IgD-negative memory B cell (primary cell): ENCODE measurements at regions not wholly inside any gene's neighbourhood (a gene's known extent, or its start where the extent isn't known, plus 50 kb on each side); places are given as distances from the start of the nearest gene placed in this dataset.

Source experiments
- H3K27ac Mint-ChIP-seq, 3 donors: one replicate each; pipeline ENCODE4 v1.8.0; 2020 to 2022; ENCODE audit warnings: mild to moderate bottlenecking in 3 of 3, mixed read lengths in 3 of 3, moderate library complexity in 1 of 3
- H3K27me3 Mint-ChIP-seq: one replicate; pipeline ENCODE4 v1.8.0; 2021; ENCODE audit warnings: mixed read lengths
- H3K36me3 Mint-ChIP-seq: one replicate; pipeline ENCODE4 v1.8.0; 2020; ENCODE audit warnings: mild to moderate bottlenecking, mixed read lengths
- H3K4me1 Mint-ChIP-seq, 3 donors: one replicate each; pipeline ENCODE4 v1.8.0; 2020 to 2022; ENCODE audit warnings: mixed read lengths in 3 of 3, mild to moderate bottlenecking in 1 of 3
- H3K4me3 Mint-ChIP-seq, 4 donors: one replicate each; pipeline ENCODE4 v1.8.0; 2020 to 2022; ENCODE audit warnings: mild to moderate bottlenecking in 4 of 4, mixed read lengths in 4 of 4, moderate library complexity in 3 of 4
- H3K9me3 Mint-ChIP-seq, 3 donors: one replicate each; pipeline ENCODE4 v1.8.0; 2020 to 2021; ENCODE audit warnings: mixed read lengths in 3 of 3, mild to moderate bottlenecking in 1 of 3

- H3K27ac Mint-ChIP-seq, result peak overlapping the region; percentile 69 to 76 (median 74)
- peak overlapping the region in 1 of 4 donors; percentile 26 for H3K4me3 Mint-ChIP-seq
Observed at GRCh38 chr1:244964112-244964971, 100.0 kb upstream of the HNRNPU start.

GRCh38 chr1:244963231-244963826 is 99.0 kb upstream of the HNRNPU start:
- Mint-ChIP-seq H3K9me3 (no peaks in the 10 kb centered on the region), H3K4me1 (peaks cover 0 to 3% (median 3%) of the 10 kb centered on the region in 3 donors), H3K36me3 (peaks cover 1% of the 10 kb centered on the region), H3K27ac (peak overlapping the region in 1 of 3 donors; percentile 74), H3K4me3 (peak overlapping the region in 1 of 4 donors; percentile 5), H3K27me3 (no peaks in the 10 kb centered on the region)

More at GRCh38 chr1:244964112-244964971, 100.0 kb upstream of the HNRNPU start:
- Mint-ChIP-seq H3K27me3 (no peaks in the 10 kb centered on the region), H3K4me1 (peaks cover 0 to 3% (median 2%) of the 10 kb centered on the region in 3 donors), H3K9me3 (no peaks in the 10 kb centered on the region), H3K36me3 (no peaks in the 10 kb centered on the region)

- H3K4me1 Mint-ChIP-seq, result peaks cover 8 to 10% (median 9%) of the 10 kb centered on the region in 3 donors
- H3K9me3 Mint-ChIP-seq, result no peaks in the 10 kb centered on the region
- H3K27ac Mint-ChIP-seq, result no peak overlapping the region
- peaks cover 1% of the 10 kb centered on the region for H3K36me3 Mint-ChIP-seq
- H3K27me3 Mint-ChIP-seq, result peaks cover 2% of the 10 kb centered on the region
- no peak overlapping the region for H3K4me3 Mint-ChIP-seq
Observed at GRCh38 chr1:244962130-244962529, 97.8 kb upstream of the HNRNPU start.

- Mint-ChIP-seq H3K4me3 (no peak overlapping the region), H3K36me3 (peaks cover 1% of the 10 kb centered on the region), H3K27me3 (peaks cover 2% of the 10 kb centered on the region), H3K27ac (peak overlapping the region in 1 of 3 donors; percentile 15), H3K4me1 (peaks cover 9 to 11% (median 10%) of the 10 kb centered on the region in 3 donors), H3K9me3 (no peaks in the 10 kb centered on the region)
Observed at GRCh38 chr1:244960904-244961303, 96.6 kb upstream of the HNRNPU start.

- H3K27ac Mint-ChIP-seq, result no peak overlapping the region
Observed at GRCh38 chr1:244958593-244958992, 94.2 kb upstream of the HNRNPU start.

GRCh38 chr1:244957525-244957924 is 93.2 kb upstream of the HNRNPU start:
- Mint-ChIP-seq H3K27me3 (peaks cover 2% of the 10 kb centered on the region), H3K36me3 (peaks cover 1% of the 10 kb centered on the region), H3K4me3 (peak overlapping the region in 2 of 4 donors; percentile 39 to 59), H3K27ac (peak overlapping the region in 1 of 3 donors; percentile 77), H3K9me3 (no peaks in the 10 kb centered on the region), H3K4me1 (peaks cover 7 to 13% (median 9%) of the 10 kb centered on the region in 3 donors)

More at GRCh38 chr1:244958593-244958992, 94.2 kb upstream of the HNRNPU start:
- Mint-ChIP-seq H3K27me3 (peaks cover 2% of the 10 kb centered on the region), H3K4me3 (no peak overlapping the region), H3K36me3 (peaks cover 1% of the 10 kb centered on the region), H3K4me1 (peaks cover 7 to 13% (median 9%) of the 10 kb centered on the region in 3 donors), H3K9me3 (no peaks in the 10 kb centered on the region)

GRCh38 chr1:244957122-244957521 is 92.8 kb upstream of the HNRNPU start:
- no peak overlapping the region for H3K4me3 Mint-ChIP-seq
- H3K4me1 Mint-ChIP-seq, result peaks cover 7 to 13% (median 9%) of the 10 kb centered on the region in 3 donors
- peaks cover 1% of the 10 kb centered on the region for H3K36me3 Mint-ChIP-seq
- H3K27me3 Mint-ChIP-seq, result peaks cover 2% of the 10 kb centered on the region
- H3K27ac Mint-ChIP-seq, result peak overlapping the region in 1 of 3 donors; percentile 77
- no peaks in the 10 kb centered on the region for H3K9me3 Mint-ChIP-seq

- H3K36me3 Mint-ChIP-seq, result peaks cover 1% of the 10 kb centered on the region
- no peaks in the 10 kb centered on the region for H3K9me3 Mint-ChIP-seq
- H3K27ac Mint-ChIP-seq, result no peak overlapping the region
- peaks cover 2% of the 10 kb centered on the region for H3K27me3 Mint-ChIP-seq
- H3K4me3 Mint-ChIP-seq, result no peak overlapping the region
- H3K4me1 Mint-ChIP-seq, result peaks cover 7 to 13% (median 9%) of the 10 kb centered on the region in 3 donors
Observed at GRCh38 chr1:244955661-244956060, 91.3 kb upstream of the HNRNPU start.

- H3K4me3 Mint-ChIP-seq, result no peak overlapping the region
- peaks cover 1% of the 10 kb centered on the region for H3K36me3 Mint-ChIP-seq
- no peaks in the 10 kb centered on the region for H3K9me3 Mint-ChIP-seq
- peaks cover 7 to 13% (median 9%) of the 10 kb centered on the region in 3 donors for H3K4me1 Mint-ChIP-seq
- no peak overlapping the region for H3K27ac Mint-ChIP-seq
- peaks cover 2% of the 10 kb centered on the region for H3K27me3 Mint-ChIP-seq
Observed at GRCh38 chr1:244954359-244954758, 90.0 kb upstream of the HNRNPU start.

GRCh38 chr1:244953901-244954300 is 89.6 kb upstream of the HNRNPU start:
- Mint-ChIP-seq H3K9me3 (no peaks in the 10 kb centered on the region), H3K4me3 (no peak overlapping the region), H3K27ac (no peak overlapping the region), H3K4me1 (peaks cover 6 to 13% (median 7%) of the 10 kb centered on the region in 3 donors), H3K27me3 (peaks cover 2% of the 10 kb centered on the region), H3K36me3 (no peaks in the 10 kb centered on the region)

GRCh38 chr1:244952940-244953339 is 88.6 kb upstream of the HNRNPU start:
- no peaks in the 10 kb centered on the region for H3K36me3 Mint-ChIP-seq
- peaks cover 6 to 12% (median 6%) of the 10 kb centered on the region in 3 donors for H3K4me1 Mint-ChIP-seq
- H3K9me3 Mint-ChIP-seq, result no peaks in the 10 kb centered on the region
- H3K27me3 Mint-ChIP-seq, result peaks cover 2% of the 10 kb centered on the region
- H3K4me3 Mint-ChIP-seq, result no peak overlapping the region
- H3K27ac Mint-ChIP-seq, result peak overlapping the region in 1 of 3 donors; percentile 20

GRCh38 chr1:244952280-244952933 is 88.1 kb upstream of the HNRNPU start:
- peak overlapping the region in 1 of 3 donors; percentile 43 for H3K27ac Mint-ChIP-seq
- H3K4me1 Mint-ChIP-seq, result peaks cover under 1 to 9% (median under 1%) of the 10 kb centered on the region in 3 donors
- H3K9me3 Mint-ChIP-seq, result no peaks in the 10 kb centered on the region
- no peak overlapping the region for H3K4me3 Mint-ChIP-seq
- no peaks in the 10 kb centered on the region for H3K27me3 Mint-ChIP-seq
- no peaks in the 10 kb centered on the region for H3K36me3 Mint-ChIP-seq

- Mint-ChIP-seq H3K27me3 (no peaks in the 10 kb centered on the region), H3K4me3 (no peak overlapping the region), H3K27ac (no peak overlapping the region), H3K4me1 (peaks cover 8 to 11% (median 10%) of the 10 kb centered on the region in 3 donors), H3K36me3 (no peaks in the 10 kb centered on the region), H3K9me3 (no peaks in the 10 kb centered on the region)
Observed at GRCh38 chr1:244948416-244948815, 84.1 kb upstream of the HNRNPU start.

GRCh38 chr1:244945109-244945671 is 80.8 kb upstream of the HNRNPU start:
- H3K4me3 Mint-ChIP-seq, result peak overlapping the region; percentile 11 to 88 (median 66)
- no peaks in the 10 kb centered on the region for H3K9me3 Mint-ChIP-seq
- H3K27me3 Mint-ChIP-seq, result no peaks in the 10 kb centered on the region
- H3K4me1 Mint-ChIP-seq, result peaks cover 20 to 26% (median 20%) of the 10 kb centered on the region in 3 donors
- no peaks in the 10 kb centered on the region for H3K36me3 Mint-ChIP-seq
- peak overlapping the region; percentile 5 to 78 (median 67) for H3K27ac Mint-ChIP-seq
